GM12891 (cell line): ENCODE measurements at regions not wholly inside any gene's neighbourhood (a gene's known extent, or its start where the extent isn't known, plus 50 kb on each side); places are given as distances from the start of the nearest gene placed in this dataset.

ENCODE experiments used
- POLR2A ChIP-seq: IDR thresholded peaks from 2 replicates; pipeline ENCODE4 v1.6.1; 2011; ENCODE audit warnings: low read depth, low read length, control low read depth
- POLR2AphosphoS5 ChIP-seq: IDR thresholded peaks from 2 replicates; pipeline ENCODE4 v1.6.1; 2011; ENCODE audit warnings: low read depth, low read length, control low read depth
- TAF1 ChIP-seq: IDR thresholded peaks from 2 replicates; pipeline ENCODE4 v1.6.1; 2011; ENCODE audit warnings: low read depth, low read length, control low read depth

DNA sequence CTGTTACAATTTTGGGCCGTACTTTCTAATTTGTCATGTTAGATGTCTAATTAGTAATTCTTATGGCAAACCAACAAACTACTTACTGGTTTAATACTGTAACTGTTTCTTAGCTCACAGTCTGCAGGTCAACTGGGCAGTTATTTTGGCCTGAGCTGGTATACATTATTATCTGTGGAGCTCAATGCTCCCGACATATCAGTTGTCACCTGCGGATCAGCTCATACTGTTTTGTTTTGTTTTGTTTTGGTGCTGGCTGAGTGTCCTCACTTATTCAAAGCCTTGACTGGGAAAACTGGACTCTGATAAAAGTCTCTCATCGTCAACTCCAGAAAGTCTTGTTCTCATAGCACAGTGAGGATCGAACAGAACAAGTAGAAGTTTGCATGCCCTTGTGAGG, 1060.6 kb upstream of the CDH8 start:
- TF ChIP-seq POLR2A (no peak), TAF1 (no peak), POLR2AphosphoS5 (no peak)
